Stimulated activated naive CD8-positive, alpha-beta T cell treated with anti-CD3 and anti-CD28 coated beads, Interleukin-15, amount 100 ng/mL, for 72 hours (primary cell): ENCODE measurements at regions not wholly inside any gene's neighbourhood (a gene's known extent, or its start where the extent isn't known, plus 50 kb on each side); places are given as distances from the start of the nearest gene placed in this dataset.

ENCODE experiments used
- ATAC-seq: fragments of 150-1000 bp; cut with Tn5 transposase; 2 replicates; pipeline ENCODE4 v1.10.0; 2021; ENCODE audit warnings: mild to moderate bottlenecking, moderate library complexity
- DNase-seq, 2 donors: peaks; one replicate each; pipeline ENCODE4 v3.0.0; 2021 to 2022
- H3K27ac Mint-ChIP-seq, 2 donors: one replicate each; pipeline ENCODE4 v1.8.0; 2022; ENCODE audit warnings: mild to moderate bottlenecking in 2 of 2, mixed read lengths in 2 of 2, moderate library complexity in 2 of 2
- H3K27me3 Mint-ChIP-seq: one replicate; pipeline ENCODE4 v1.8.0; 2022; ENCODE audit warnings: mixed read lengths
- H3K4me1 Mint-ChIP-seq: one replicate; pipeline ENCODE4 v1.8.0; 2022; ENCODE audit warnings: mild to moderate bottlenecking, mixed read lengths
- H3K4me3 Mint-ChIP-seq, 2 donors: one replicate each; pipeline ENCODE4 v1.8.0; 2022; ENCODE audit warnings: mild to moderate bottlenecking in 2 of 2, mixed read lengths in 2 of 2, moderate library complexity in 1 of 2
- H3K9me3 Mint-ChIP-seq, 2 donors: one replicate each; pipeline ENCODE4 v1.8.0; 2022; ENCODE audit warnings: mixed read lengths in 2 of 2

- no peak for DNase-seq
- no peak overlapping the region for H3K4me3 Mint-ChIP-seq
- H3K4me1 Mint-ChIP-seq, result no peaks in the 10 kb centered on the region
- no peaks in the 10 kb centered on the region for H3K9me3 Mint-ChIP-seq
- H3K27ac Mint-ChIP-seq, result no peak overlapping the region
- no peak for ATAC-seq
- H3K27me3 Mint-ChIP-seq, result no peaks in the 10 kb centered on the region
These were observed 84.3 kb upstream of the BRINP1 start for GRCh38 chr9:119453490-119453911.

- Mint-ChIP-seq H3K4me3 (no peak overlapping the region), H3K9me3 (no peaks in the 10 kb centered on the region), H3K27me3 (no peaks in the 10 kb centered on the region), H3K27ac (no peak overlapping the region), H3K4me1 (no peaks in the 10 kb centered on the region)
- ATAC-seq (no peak), DNase-seq (no peak)
These were observed 82.2 kb upstream of the BRINP1 start for GRCh38 chr9:119451426-119451825.

- H3K27ac Mint-ChIP-seq, result no peak overlapping the region
- ATAC-seq (no peak), DNase-seq (no peak)
- no peak overlapping the region for H3K4me3 Mint-ChIP-seq
- no peaks in the 10 kb centered on the region for H3K4me1 Mint-ChIP-seq
- peaks cover 0 to 6% of the 10 kb centered on the region in 2 donors for H3K9me3 Mint-ChIP-seq
- no peaks in the 10 kb centered on the region for H3K27me3 Mint-ChIP-seq
These were observed 73.9 kb upstream of the BRINP1 start for GRCh38 chr9:119443179-119443578.

GRCh38 chr9:119441832-119442231 lies 72.6 kb upstream of the BRINP1 start:
- H3K4me1 Mint-ChIP-seq, result no peaks in the 10 kb centered on the region
- no peak overlapping the region for H3K4me3 Mint-ChIP-seq
- no peaks in the 10 kb centered on the region for H3K27me3 Mint-ChIP-seq
- no peak for ATAC-seq
- peaks cover 0 to 6% of the 10 kb centered on the region in 2 donors for H3K9me3 Mint-ChIP-seq
- DNase-seq, result no peak
- no peak overlapping the region for H3K27ac Mint-ChIP-seq

GRCh38 chr9:119441338-119441737 lies 72.1 kb upstream of the BRINP1 start:
- Mint-ChIP-seq H3K9me3 (peaks cover 0 to 6% of the 10 kb centered on the region in 2 donors), H3K27ac (no peak overlapping the region), H3K27me3 (no peaks in the 10 kb centered on the region), H3K4me1 (no peaks in the 10 kb centered on the region), H3K4me3 (no peak overlapping the region)
- DNase-seq (no peak), ATAC-seq (no peak)

GRCh38 chr9:119436261-119436660 lies 67.0 kb upstream of the BRINP1 start:
- Mint-ChIP-seq H3K27ac (no peak overlapping the region), H3K27me3 (no peaks in the 10 kb centered on the region)
- ATAC-seq, result no peak

GRCh38 chr9:119435076-119435475 lies 65.8 kb upstream of the BRINP1 start:
- H3K4me1 Mint-ChIP-seq, result no peaks in the 10 kb centered on the region
- ATAC-seq, result no peak
- no peak overlapping the region for H3K4me3 Mint-ChIP-seq
- H3K9me3 Mint-ChIP-seq, result peaks cover 0 to 6% of the 10 kb centered on the region in 2 donors
- no peak overlapping the region for H3K27ac Mint-ChIP-seq
- DNase-seq, result no peak
- H3K27me3 Mint-ChIP-seq, result no peaks in the 10 kb centered on the region

More at GRCh38 chr9:119436261-119436660, 67.0 kb upstream of the BRINP1 start:
- Mint-ChIP-seq H3K4me1 (no peaks in the 10 kb centered on the region), H3K4me3 (no peak overlapping the region), H3K9me3 (peaks cover 0 to 6% of the 10 kb centered on the region in 2 donors)
- no peak for DNase-seq

GRCh38 chr9:119432428-119432827 lies 63.2 kb upstream of the BRINP1 start:
- Mint-ChIP-seq H3K4me1 (no peaks in the 10 kb centered on the region), H3K27ac (no peak overlapping the region), H3K27me3 (no peaks in the 10 kb centered on the region), H3K9me3 (peaks cover under 1 to 10% of the 10 kb centered on the region in 2 donors), H3K4me3 (no peak overlapping the region)
- ATAC-seq (no peak), DNase-seq (no peak)

- no peaks in the 10 kb centered on the region for H3K27me3 Mint-ChIP-seq
- no peak overlapping the region for H3K27ac Mint-ChIP-seq
- H3K4me1 Mint-ChIP-seq, result no peaks in the 10 kb centered on the region
- DNase-seq (no peak), ATAC-seq (no peak)
- peaks cover 4 to 17% of the 10 kb centered on the region in 2 donors for H3K9me3 Mint-ChIP-seq
- no peak overlapping the region for H3K4me3 Mint-ChIP-seq
These were observed 60.1 kb upstream of the BRINP1 start for GRCh38 chr9:119429302-119429701.

GRCh38 chr9:119420231-119420630 lies 51.0 kb upstream of the BRINP1 start:
- Mint-ChIP-seq H3K9me3 (peaks cover 0 to 7% of the 10 kb centered on the region in 2 donors), H3K4me1 (no peaks in the 10 kb centered on the region), H3K4me3 (no peak overlapping the region), H3K27ac (no peak overlapping the region), H3K27me3 (no peaks in the 10 kb centered on the region)
- no peak for DNase-seq
- no peak for ATAC-seq
